Lung (tissue), 11 donors: ENCODE measurements at regions not wholly inside any gene's neighbourhood (a gene's known extent, or its start where the extent isn't known, plus 50 kb on each side); places are given as distances from the start of the nearest gene placed in this dataset.

Experiments used
- ATAC-seq: fragments of 200-7000 bp; cut with Tn5 transposase; one replicate; pipeline ENCODE4 v1.9.1; 2020; ENCODE audit warnings: moderate number of reproducible peaks; ENCODE audit not compliant: insufficient read depth, low FRiP score
- DNase-seq, 3 donors: peaks; one replicate each; pipeline ENCODE4 v3.0.0-alpha.2; 2013 to 2017
- H3K27ac ChIP-seq, 2 donors: one replicate each; pipeline ENCODE4 v1.5.1; 2013; ENCODE audit warnings: mild to moderate bottlenecking in 2 of 2, moderate library complexity in 2 of 2, control low read depth in 1 of 2, inconsistent platforms in 1 of 2, low read depth in 1 of 2, low read length in 1 of 2
- H3K27me3 ChIP-seq, 3 donors: one replicate each; pipeline ENCODE4 v1.5.1; 2013; ENCODE audit warnings: low read length in 2 of 3; ENCODE audit not compliant: control insufficient read depth in 3 of 3, insufficient read depth in 3 of 3
- H3K36me3 ChIP-seq, 4 donors: one replicate each; pipeline ENCODE4 v1.5.1; 2013; ENCODE audit warnings: low read length in 4 of 4, mild to moderate bottlenecking in 1 of 4, moderate library complexity in 1 of 4; ENCODE audit not compliant: control insufficient read depth in 4 of 4, insufficient read depth in 4 of 4
- H3K4me1 ChIP-seq, 5 donors: one replicate each; pipeline ENCODE4 v1.5.1; 2013; ENCODE audit warnings: low read length in 5 of 5, mild to moderate bottlenecking in 2 of 5, moderate library complexity in 1 of 5; ENCODE audit not compliant: control insufficient read depth in 5 of 5, insufficient read depth in 5 of 5
- H3K4me3 ChIP-seq: one replicate; pipeline ENCODE4 v1.5.1; 2013; ENCODE audit warnings: mild to moderate bottlenecking, control low read depth, moderate library complexity
- H3K9ac ChIP-seq, 2 donors: one replicate each; pipeline ENCODE4 v1.5.1; 2013; ENCODE audit warnings: low read length in 2 of 2, control low read depth in 1 of 2; ENCODE audit not compliant: insufficient read depth in 1 of 2
- H3K9me3 ChIP-seq, 4 donors: one replicate each; pipeline ENCODE4 v1.5.1; 2013; ENCODE audit warnings: low read length in 3 of 4, mild to moderate bottlenecking in 1 of 4, moderate library complexity in 1 of 4; ENCODE audit not compliant: control insufficient read depth in 4 of 4, insufficient read depth in 3 of 4
- CTCF ChIP-seq: IDR thresholded peaks from 2 replicates; pipeline ENCODE4 v1.5.1; 2012; ENCODE audit warnings: mild to moderate bottlenecking; ENCODE audit errors: control extremely low read depth, extremely low read depth
- WGBS, 2 donors: extraction: QIAGEN DNeasy Blood & Tissue Kit; methylation state at CpG; one replicate each; pipeline ENCODE4 v1.1.7; 2013; 5-methylcytosine and 5-hydroxymethylcytosine counted together
- donor health status: control.
- donor health status: control.
- donor health status: Bipolar disorder and iron deficiency.
- donor health status: healthy.
- donor health status: DM: yes; HTN: yes; CAD: no.

DNA sequence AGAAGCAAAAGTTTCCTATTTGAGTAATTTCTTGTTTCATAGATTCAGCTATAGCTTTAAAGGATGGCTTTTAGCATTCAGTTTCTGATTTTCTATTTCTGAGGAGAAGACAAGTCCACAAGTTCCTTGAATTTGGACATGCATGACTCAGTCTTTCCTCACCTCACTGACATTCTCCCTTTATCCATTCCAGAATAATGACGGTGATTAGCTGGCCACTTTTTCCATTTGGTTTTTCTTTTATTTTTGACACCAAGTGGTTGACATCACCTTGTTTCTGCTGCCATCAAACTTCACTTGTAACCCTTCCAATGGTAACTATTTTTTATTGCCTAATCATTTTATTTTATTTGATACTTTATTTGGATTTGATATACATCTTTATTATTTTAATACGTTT, 404.4 kb upstream of the KCNMB2 start:
- 60 to 64% methylated on average over 2 of the region's 2 CpGs for WGBS, 2 donors
- H3K9me3 ChIP-seq = no peaks in the 10 kb centered on the region
- H3K4me3 ChIP-seq = no peak overlapping the region
- no peak overlapping the region for H3K9ac ChIP-seq
- peaks cover 0 to 3% (median 0%) of the 10 kb centered on the region in 5 donors for H3K4me1 ChIP-seq
- ATAC-seq = no peak
- no peak for TF ChIP-seq CTCF
- H3K27me3 ChIP-seq = no peaks in the 10 kb centered on the region
- no peak for DNase-seq
- no peaks in the 10 kb centered on the region for H3K36me3 ChIP-seq
- H3K27ac ChIP-seq = no peak overlapping the region

GRCh38 chr3:178137206-178137605, 399.0 kb upstream of the KCNMB2 start:
- ATAC-seq = no peak
- 82 to 83% methylated on average over 4 of the region's 4 CpGs for WGBS, 2 donors

DNA sequence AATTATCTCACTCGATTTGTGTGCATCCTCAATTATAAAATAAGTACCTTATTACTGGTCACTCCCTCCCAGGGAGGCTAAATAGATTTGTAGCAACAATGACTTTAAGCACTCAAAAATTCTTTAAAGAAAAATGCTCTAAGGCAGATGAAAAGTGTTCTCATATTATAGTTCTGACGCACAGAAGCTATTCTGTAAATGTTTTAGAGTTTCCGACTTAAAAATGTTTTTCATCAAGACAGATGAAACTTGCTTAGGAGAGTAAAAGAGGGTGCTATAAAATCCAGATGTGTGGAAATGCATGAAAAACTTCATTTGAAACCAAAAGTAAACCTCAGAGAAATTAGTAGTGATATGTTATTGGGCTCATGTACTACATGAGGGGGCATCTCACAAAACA, 398.4 kb upstream of the KCNMB2 start:
- no peak for TF ChIP-seq CTCF
- Histone ChIP-seq H3K9ac (no peak overlapping the region), H3K4me3 (no peak overlapping the region), H3K36me3 (no peaks in the 10 kb centered on the region), H3K27ac (no peak overlapping the region), H3K27me3 (no peaks in the 10 kb centered on the region), H3K9me3 (no peaks in the 10 kb centered on the region), H3K4me1 (peaks cover 0 to 8% (median 3%) of the 10 kb centered on the region in 5 donors)
- 90 to 94% methylated on average over 3 of the region's 3 CpGs for WGBS, 2 donors
- DNase-seq = no peak
- ATAC-seq = no peak

More at GRCh38 chr3:178137206-178137605, 399.0 kb upstream of the KCNMB2 start:
- Histone ChIP-seq H3K9ac (no peak overlapping the region), H3K4me1 (peaks cover 0 to 8% (median 3%) of the 10 kb centered on the region in 5 donors), H3K27ac (no peak overlapping the region), H3K36me3 (no peaks in the 10 kb centered on the region), H3K27me3 (no peaks in the 10 kb centered on the region), H3K9me3 (no peaks in the 10 kb centered on the region), H3K4me3 (no peak overlapping the region)
- no peak for TF ChIP-seq CTCF
- no peak for DNase-seq

DNA sequence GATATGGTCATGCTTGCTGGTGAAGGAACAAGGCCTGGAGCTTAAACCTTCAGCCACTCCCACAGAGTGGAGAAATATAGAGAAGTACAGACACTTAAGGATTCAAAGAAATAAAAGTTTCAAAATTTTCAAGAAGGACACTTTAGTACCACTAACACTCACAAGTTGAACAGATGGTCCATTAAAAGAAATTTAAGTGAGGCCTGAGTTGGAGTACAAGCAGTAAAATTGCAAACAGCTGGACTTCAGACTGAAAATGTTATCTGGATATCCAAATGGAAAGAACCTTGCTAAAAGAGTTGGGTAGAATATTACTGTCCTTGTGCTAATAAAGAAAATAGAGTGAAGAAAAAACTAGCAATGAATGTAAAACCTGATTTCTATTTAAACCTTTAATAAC, 397.1 kb upstream of the KCNMB2 start:
- no peaks in the 10 kb centered on the region for H3K27me3 ChIP-seq
- H3K9me3 ChIP-seq = no peaks in the 10 kb centered on the region
- no peak for TF ChIP-seq CTCF
- peaks cover 0 to 8% (median 3%) of the 10 kb centered on the region in 5 donors for H3K4me1 ChIP-seq
- no peak overlapping the region for H3K4me3 ChIP-seq
- H3K9ac ChIP-seq = no peak overlapping the region
- H3K36me3 ChIP-seq = no peaks in the 10 kb centered on the region
- ATAC-seq = no peak
- no peak overlapping the region for H3K27ac ChIP-seq
- DNase-seq = no peak
